Hepatocyte (in vitro differentiated cells): ENCODE measurements at regions not wholly inside any gene's neighbourhood (a gene's known extent, or its start where the extent isn't known, plus 50 kb on each side); places are given as distances from the start of the nearest gene placed in this dataset.

Source experiments
- DNase-seq: peaks from one replicate; pipeline ENCODE4 v3.0.0-alpha.2; 2016; ENCODE audit warnings: low spot score
- H2AFZ ChIP-seq: fragments of 200-600 bp; sonication (generic); 2 replicates; pipeline ENCODE4 v1.6.0; 2016; ENCODE audit warnings: antibody characterized with exemption, mild to moderate bottlenecking
- H3K27ac ChIP-seq: fragments of 200-600 bp; sonication (generic); 2 replicates; pipeline ENCODE4 v1.5.1; 2016; ENCODE audit warnings: mild to moderate bottlenecking
- H3K27me3 ChIP-seq: fragments of 200-600 bp; sonication (generic); 2 replicates; pipeline ENCODE4 v1.6.1; 2016
- H3K36me3 ChIP-seq: fragments of 200-600 bp; sonication (generic); replicated peaks from 2 replicates; pipeline ENCODE4 v1.5.1; 2016; ENCODE audit warnings: low read depth; ENCODE audit not compliant: insufficient read depth
- H3K4me1 ChIP-seq: fragments of 200-600 bp; sonication (generic); 2 replicates; pipeline ENCODE4 v1.5.1; 2016; ENCODE audit warnings: mild to moderate bottlenecking, moderate library complexity; ENCODE audit not compliant: insufficient read depth
- H3K4me2 ChIP-seq: fragments of 200-600 bp; sonication (generic); 2 replicates; pipeline ENCODE4 v1.6.0; 2016
- H3K4me3 ChIP-seq: fragments of 200-600 bp; sonication (generic); 2 replicates; pipeline ENCODE4 v1.5.1; 2016; ENCODE audit warnings: mild to moderate bottlenecking
- H3K79me2 ChIP-seq: fragments of 200-600 bp; sonication (generic); 2 replicates; pipeline ENCODE4 v1.6.0; 2017; ENCODE audit warnings: mild to moderate bottlenecking
- H3K9me2 ChIP-seq: fragments of 200-600 bp; sonication (generic); replicated peaks from 2 replicates; pipeline ENCODE4 v1.6.0; 2017; ENCODE audit warnings: mild to moderate bottlenecking; ENCODE audit not compliant: insufficient read depth
- H3K9me3 ChIP-seq: fragments of 200-600 bp; sonication (generic); 2 replicates; pipeline ENCODE4 v1.5.1; 2016; ENCODE audit warnings: low read depth, mild to moderate bottlenecking
- H4K20me1 ChIP-seq: fragments of 200-600 bp; sonication (generic); 2 replicates; pipeline ENCODE4 v1.6.0; 2016; ENCODE audit warnings: mild to moderate bottlenecking; ENCODE audit not compliant: insufficient read depth, poor library complexity, severe bottlenecking
- EZH2 ChIP-seq: fragments of 200-600 bp; sonication (generic); IDR thresholded peaks from 2 replicates; pipeline ENCODE4 v1.6.1; 2016; ENCODE audit warnings: antibody characterized with exemption, mild to moderate bottlenecking, borderline replicate concordance
- EZH2phosphoT487 ChIP-seq: fragments of 200-600 bp; sonication (generic); IDR thresholded peaks from one replicate; pipeline ENCODE4 v1.6.1; 2018; ENCODE audit warnings: antibody characterized with exemption, mild to moderate bottlenecking, low read depth, moderate library complexity; ENCODE audit not compliant: unreplicated experiment, severe bottlenecking
- WGBS: methylation state at CpG from one replicate; pipeline ENCODE4 v1.1.6; 2016; ENCODE audit warnings: low lambda C conversion rate; ENCODE audit errors: missing lambda C conversion rate; 5-methylcytosine and 5-hydroxymethylcytosine counted together
- TF ChIP-seq, protein P1 (sequence below): fragments of 200-600 bp; sonication (generic); IDR thresholded peaks from 2 replicates; pipeline ENCODE4 v1.5.1; 2016; ENCODE audit warnings: antibody characterized with exemption, mild to moderate bottlenecking; ENCODE audit not compliant: poor library complexity

DNA sequence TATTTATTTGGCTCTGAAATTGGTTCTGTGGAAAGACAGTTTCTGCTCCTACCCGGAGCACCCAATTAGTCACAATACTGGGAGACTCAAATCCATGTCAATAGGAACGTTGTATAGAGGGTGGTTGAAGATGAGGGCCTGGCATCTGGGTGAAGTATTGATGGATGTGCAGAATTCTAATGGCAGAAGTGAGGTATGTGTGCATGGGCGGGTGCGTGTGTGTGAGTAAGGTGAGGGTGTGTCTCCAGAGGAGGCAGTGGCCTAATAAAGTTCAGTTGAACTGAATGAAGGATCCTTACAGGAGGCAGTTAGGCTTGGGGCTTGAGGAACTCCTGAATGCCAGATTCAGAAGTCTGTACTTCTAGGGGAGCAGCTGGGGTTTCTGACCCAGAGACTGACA is 71.8 kb upstream of the B3GAT1 start:
- H3K9me2 ChIP-seq, result no peaks in the 10 kb centered on the region
- H3K27me3 ChIP-seq, result no peaks in the 10 kb centered on the region
- no peaks in the 10 kb centered on the region for H3K4me1 ChIP-seq
- no peak overlapping the region for H3K27ac ChIP-seq
- WGBS, result 92% methylated on average over 4 of the region's 4 CpGs
- H3K9me3 ChIP-seq, result no peaks in the 10 kb centered on the region
- no peaks in the 10 kb centered on the region for H3K36me3 ChIP-seq
- no peak overlapping the region for H2AFZ ChIP-seq
- H3K4me2 ChIP-seq, result no peak overlapping the region
- H3K4me3 ChIP-seq, result no peak overlapping the region
- DNase-seq, result no peak
- TF ChIP-seq EZH2, result no peak
- H3K79me2 ChIP-seq, result no peaks in the 10 kb centered on the region
- H4K20me1 ChIP-seq, result no peaks in the 10 kb centered on the region

DNA sequence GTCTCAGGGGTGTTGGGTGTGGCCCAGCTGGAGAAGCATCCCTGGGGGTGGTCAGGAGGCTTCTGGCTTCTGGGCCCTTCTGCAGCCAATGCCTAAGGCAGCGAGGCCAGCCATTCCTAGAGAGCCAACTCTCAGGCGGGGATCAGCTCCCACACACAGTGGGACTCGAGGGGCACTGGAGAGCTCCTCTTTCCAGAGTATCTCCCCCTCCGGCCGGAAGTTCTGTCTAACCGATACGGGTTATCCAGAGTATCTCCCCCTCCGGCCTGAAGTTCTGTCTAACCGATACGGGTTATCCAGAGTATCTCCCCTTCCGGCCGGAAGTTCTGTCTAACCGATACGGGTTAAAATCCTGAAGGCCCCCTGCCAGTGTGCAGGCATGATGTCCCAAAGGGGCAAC is 71.2 kb upstream of the B3GAT1 start:
- H2AFZ ChIP-seq, result no peak overlapping the region
- H3K27ac ChIP-seq, result no peak overlapping the region
- no peak for DNase-seq
- no peaks in the 10 kb centered on the region for H3K36me3 ChIP-seq
- WGBS, result 87% methylated on average over 13 of the region's 14 CpGs
- no peaks in the 10 kb centered on the region for H3K27me3 ChIP-seq
- H3K9me2 ChIP-seq, result no peaks in the 10 kb centered on the region
- H3K4me1 ChIP-seq, result no peaks in the 10 kb centered on the region
- no peaks in the 10 kb centered on the region for H3K79me2 ChIP-seq
- TF ChIP-seq, protein P1, sequence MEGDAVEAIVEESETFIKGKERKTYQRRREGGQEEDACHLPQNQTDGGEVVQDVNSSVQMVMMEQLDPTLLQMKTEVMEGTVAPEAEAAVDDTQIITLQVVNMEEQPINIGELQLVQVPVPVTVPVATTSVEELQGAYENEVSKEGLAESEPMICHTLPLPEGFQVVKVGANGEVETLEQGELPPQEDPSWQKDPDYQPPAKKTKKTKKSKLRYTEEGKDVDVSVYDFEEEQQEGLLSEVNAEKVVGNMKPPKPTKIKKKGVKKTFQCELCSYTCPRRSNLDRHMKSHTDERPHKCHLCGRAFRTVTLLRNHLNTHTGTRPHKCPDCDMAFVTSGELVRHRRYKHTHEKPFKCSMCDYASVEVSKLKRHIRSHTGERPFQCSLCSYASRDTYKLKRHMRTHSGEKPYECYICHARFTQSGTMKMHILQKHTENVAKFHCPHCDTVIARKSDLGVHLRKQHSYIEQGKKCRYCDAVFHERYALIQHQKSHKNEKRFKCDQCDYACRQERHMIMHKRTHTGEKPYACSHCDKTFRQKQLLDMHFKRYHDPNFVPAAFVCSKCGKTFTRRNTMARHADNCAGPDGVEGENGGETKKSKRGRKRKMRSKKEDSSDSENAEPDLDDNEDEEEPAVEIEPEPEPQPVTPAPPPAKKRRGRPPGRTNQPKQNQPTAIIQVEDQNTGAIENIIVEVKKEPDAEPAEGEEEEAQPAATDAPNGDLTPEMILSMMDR, result no peak
- TF ChIP-seq EZH2 (no peak), EZH2phosphoT487 (no peak)
- no peaks in the 10 kb centered on the region for H4K20me1 ChIP-seq
- no peak overlapping the region for H3K4me3 ChIP-seq
- H3K4me2 ChIP-seq, result no peak overlapping the region
- H3K9me3 ChIP-seq, result no peaks in the 10 kb centered on the region

DNA sequence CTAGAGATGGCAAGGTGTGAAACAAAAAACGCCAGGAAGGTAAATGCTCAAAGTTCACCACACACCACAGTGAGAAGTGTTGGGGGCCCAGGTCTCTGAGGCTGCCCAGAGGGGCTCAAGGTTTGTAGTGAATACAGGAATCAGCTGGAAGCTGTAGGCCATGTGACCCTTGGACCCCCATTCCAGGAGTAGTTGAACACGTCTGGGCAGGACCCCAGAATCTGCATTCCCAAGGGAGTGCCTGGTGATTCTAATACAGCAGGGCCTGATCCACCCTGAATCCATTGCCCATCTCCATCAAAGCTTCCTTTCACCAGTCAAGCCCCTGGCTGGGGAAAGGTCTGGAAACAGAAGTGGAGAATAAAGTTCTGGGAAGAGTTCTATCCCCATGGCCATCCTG is 70.8 kb upstream of the B3GAT1 start:
- Histone ChIP-seq H3K36me3 (no peaks in the 10 kb centered on the region), H3K4me3 (no peak overlapping the region), H3K4me1 (no peaks in the 10 kb centered on the region), H4K20me1 (no peaks in the 10 kb centered on the region), H3K79me2 (no peaks in the 10 kb centered on the region), H3K9me3 (no peaks in the 10 kb centered on the region), H2AFZ (no peak overlapping the region), H3K27ac (no peak overlapping the region), H3K4me2 (no peak overlapping the region), H3K9me2 (no peaks in the 10 kb centered on the region), H3K27me3 (no peaks in the 10 kb centered on the region)
- WGBS, result 67% methylated on average over 2 of the region's 2 CpGs
- TF ChIP-seq EZH2 (no peak), EZH2phosphoT487 (no peak)
- TF ChIP-seq, protein P1, result no peak
- DNase-seq, result no peak

DNA sequence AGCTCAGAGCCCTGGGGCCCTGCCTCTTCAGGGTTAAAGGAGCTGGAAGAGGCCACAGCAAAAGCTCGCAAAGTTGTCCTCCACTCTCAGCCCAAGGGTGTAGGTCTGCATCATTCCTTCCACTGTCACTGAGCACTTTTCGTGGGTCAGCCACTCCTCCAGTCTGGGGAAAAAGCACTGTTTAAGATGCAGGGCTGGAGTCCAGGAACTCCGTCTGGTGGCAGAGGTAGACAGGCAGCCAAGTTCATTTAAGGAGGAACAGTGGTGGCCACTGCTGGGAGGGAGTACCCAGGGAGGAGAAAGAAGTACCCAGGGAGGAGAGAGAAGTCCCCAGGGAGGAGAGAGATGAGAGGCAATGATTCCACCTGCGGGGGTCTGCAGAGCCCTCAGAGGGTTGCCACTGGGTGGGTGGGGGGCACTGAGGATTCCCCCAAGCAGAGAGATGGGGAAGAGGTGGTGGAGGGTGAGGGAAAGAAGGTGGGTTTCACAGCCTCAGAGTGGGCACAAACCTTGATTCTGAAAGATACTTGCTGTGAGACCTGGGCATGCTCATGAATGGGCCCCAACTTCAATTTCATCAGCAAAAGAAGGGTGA is 70.0 kb upstream of the B3GAT1 start:
- TF ChIP-seq, protein P1, result no peak
- TF ChIP-seq EZH2, result no peak
- no peak for TF ChIP-seq EZH2phosphoT487

More for the DNA sequence above, 70.0 kb upstream of the B3GAT1 start:
- Histone ChIP-seq H3K4me3 (no peak overlapping the region), H3K9me2 (no peaks in the 10 kb centered on the region), H3K79me2 (no peaks in the 10 kb centered on the region), H3K27ac (no peak overlapping the region), H3K4me2 (no peak overlapping the region), H3K36me3 (no peaks in the 10 kb centered on the region), H4K20me1 (no peaks in the 10 kb centered on the region), H2AFZ (no peak overlapping the region), H3K4me1 (no peaks in the 10 kb centered on the region), H3K27me3 (no peaks in the 10 kb centered on the region), H3K9me3 (no peaks in the 10 kb centered on the region)
- DNase-seq, result no peak
- WGBS, result 77% methylated on average over 4 of the region's 4 CpGs
